Occipital lobe (tissue), 1 donor: ENCODE measurements at regions not wholly inside any gene's neighbourhood (a gene's known extent, or its start where the extent isn't known, plus 50 kb on each side); places are given as distances from the start of the nearest gene placed in this dataset.
"Not testable (repeated sequence)": the region's sequence is repeated elsewhere in the genome, so short reads cannot be mapped to it uniquely, and the experiment has no call there.

ENCODE experiments used
- DNase-seq: peaks from one replicate; lab custom pipeline; 2025; lab: John Stamatoyannopoulos, UW

DNA sequence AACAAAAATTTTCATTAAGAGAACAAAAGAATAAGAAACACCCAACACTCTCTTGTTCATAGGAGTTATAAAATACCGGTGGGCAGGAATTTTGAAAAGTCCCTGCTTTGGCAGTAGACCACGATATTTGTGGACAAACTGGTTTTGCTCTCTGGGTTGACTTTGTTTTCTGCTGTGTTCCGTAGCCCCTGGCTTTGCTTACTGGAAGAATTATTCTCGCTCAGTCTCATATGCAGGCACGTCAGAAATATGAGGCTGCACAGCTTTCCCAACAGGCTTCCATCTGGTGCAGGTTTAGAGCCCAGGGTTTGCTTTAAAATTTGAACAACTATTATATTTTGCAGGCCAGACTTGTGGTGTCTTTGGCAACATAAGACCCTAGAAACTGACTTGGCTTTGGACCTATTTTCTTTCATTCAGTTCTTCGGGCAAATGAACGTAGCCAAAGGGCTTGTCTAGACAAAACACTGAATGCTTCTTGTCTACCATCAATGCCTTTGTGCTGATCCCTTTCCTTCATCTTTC lies 2012.6 kb downstream of the PCDH9 start:
- no peak for DNase-seq

DNA sequence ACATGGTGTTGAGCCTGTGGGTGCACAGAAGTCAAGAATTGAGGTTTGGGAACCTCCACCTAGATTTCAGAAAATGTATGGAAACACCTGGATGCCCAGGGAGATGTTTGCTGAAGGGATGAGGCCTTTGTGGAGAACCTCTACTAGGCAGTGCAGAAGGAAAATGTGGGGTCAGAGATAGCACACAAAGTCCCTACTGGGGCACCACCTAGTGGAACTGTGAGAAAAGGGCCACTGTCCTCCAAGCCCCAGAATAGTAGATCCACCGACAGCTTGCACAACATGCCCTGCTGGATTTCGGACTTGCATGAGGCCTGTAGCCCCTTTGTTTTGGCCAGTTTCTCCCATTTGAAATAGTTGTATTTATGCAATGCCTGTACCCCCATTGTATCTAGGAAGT lies 2027.3 kb downstream of the PCDH9 start:
- DNase-seq, result not testable (repeated sequence)

GRCh38 chr13:65188721-65189120 lies 2041.4 kb downstream of the PCDH9 start:
- DNase-seq, result no peak

DNA sequence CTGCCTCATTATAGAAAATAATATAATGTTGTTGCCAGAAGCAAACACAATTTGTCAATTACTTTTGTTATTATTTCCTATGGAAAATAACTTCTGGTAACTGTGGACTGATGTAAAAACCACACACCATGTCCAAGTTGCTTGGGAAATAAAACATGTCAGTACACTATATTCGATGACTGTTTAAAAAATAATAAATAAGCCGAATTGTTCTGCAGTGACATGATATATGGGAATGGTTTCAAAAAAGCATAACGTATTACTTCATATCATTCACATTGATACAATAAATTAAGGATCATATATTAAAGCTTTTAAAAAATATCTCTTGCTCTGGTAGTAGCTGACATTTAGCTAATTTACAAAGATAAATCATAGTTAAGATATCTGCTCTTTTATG lies 2062.1 kb downstream of the PCDH9 start:
- no peak for DNase-seq

GRCh38 chr13:65166675-65167074 lies 2063.5 kb downstream of the PCDH9 start:
- no peak for DNase-seq

DNA sequence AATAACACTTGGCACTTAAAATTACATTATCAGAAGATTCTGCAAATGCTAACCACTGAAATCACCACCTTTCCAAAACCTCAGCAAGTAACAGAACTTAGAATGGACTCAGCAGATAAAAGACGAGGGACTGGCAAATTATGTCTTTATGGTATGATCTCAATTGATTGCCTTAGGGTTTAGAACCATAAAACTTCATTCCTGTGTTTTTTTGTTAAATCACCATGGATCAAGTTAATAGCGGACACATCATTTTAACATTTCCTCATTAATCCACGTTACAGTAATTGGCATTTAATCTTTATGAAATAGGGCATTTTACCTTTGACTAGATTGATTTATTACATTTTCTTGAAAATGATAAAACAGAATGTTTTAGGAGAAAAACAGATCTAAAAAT lies 2070.3 kb downstream of the PCDH9 start:
- DNase-seq, result no peak

DNA sequence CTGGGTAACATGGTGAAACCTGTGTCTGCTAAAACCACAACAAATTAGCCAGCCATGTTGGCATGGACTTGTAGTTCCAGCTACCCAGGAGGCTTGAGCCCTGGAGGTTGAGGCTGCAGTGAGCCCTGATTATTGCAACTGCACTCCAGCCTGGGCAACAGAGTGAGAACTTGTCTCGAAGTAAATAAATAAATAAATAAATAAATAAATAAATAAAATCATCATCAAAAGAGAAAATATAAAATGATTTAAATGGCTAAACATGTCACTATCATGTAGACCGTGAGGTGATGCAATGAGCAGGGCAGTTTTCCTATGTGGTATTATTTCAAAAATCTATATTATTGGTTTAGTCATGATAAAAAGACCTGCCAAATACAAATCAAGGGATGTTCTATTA lies 2074.3 kb downstream of the PCDH9 start:
- DNase-seq, result no peak

DNA sequence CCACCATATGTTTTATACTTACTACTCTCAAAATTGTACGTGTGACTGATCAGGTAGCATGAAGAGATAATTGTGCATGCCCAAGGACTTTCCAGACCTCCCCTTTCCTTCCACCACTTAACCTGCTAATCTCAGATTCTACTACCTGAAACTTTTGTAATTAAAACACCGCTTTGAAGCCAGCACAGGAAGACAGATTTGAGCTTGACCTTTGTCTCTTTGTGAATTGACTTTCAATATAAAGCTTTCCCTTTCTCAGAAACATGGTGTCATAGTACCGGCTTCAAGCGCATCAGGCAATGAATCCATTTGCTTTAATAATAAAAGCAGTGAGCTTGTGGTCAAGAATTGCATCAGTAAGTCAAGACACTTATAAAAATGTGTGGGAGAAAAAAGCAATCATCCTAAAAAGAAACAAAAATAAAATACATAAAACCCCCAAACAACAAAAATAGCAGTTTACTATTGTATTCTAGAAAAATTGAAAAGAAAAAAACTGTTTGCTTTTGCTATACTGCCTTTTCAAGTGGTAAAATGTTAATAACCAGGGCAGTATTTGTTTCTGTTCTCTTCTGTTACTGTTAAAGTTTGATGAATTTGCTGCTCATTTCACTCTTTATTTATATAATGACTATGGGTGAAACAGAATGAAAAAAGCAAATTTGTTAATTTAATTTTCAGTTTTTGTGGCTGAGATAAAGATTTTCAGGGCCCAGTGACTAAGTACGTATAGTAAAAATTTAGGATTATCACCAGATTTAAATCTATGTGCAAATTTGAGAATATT lies 2075.3 kb downstream of the PCDH9 start:
- no peak for DNase-seq

DNA sequence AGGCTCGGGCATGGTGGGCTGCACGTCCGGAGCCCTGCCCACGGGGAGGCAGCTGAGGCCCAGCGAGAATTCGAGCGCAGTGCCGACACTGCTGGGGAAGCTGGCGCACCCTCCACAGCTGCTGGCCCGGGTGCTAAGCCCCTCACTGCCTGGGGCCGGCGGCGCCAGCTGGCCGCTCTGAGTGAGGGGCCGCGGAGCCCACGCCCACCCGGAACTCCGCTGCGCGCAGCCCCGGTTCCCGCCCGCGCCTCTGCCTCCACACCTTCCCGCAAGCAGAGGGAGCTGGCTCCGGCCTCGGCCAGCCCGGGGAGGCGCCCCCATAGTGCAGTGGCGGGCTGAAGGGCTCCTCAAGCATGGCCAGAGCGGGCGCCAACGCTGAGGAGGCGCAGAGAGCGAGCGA lies 2080.4 kb downstream of the PCDH9 start:
- DNase-seq, result no peak

- no peak for DNase-seq
These were observed 2086.2 kb downstream of the PCDH9 start for GRCh38 chr13:65143920-65144319.

- no peak for DNase-seq
These were observed 2097.0 kb downstream of the PCDH9 start for GRCh38 chr13:65133094-65133493.

DNA sequence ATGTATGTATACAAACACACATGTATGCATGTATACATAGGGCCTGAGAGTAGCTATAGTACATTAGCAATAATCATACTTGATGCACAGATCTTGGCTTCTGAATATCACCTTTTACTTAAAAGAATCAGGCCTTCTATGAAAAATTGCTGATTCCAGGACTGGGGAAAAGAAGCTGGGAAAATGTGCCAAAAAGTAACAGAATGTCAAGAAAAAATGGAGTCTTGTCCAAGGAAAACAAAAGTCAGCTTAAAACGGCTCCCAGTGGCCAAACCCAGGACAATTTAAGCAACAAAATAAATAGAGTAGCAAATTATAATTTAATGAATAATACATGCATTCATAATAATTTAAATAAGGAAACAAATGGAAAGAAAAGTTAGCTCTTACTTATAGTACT lies 2104.9 kb downstream of the PCDH9 start:
- DNase-seq, result no peak

DNA sequence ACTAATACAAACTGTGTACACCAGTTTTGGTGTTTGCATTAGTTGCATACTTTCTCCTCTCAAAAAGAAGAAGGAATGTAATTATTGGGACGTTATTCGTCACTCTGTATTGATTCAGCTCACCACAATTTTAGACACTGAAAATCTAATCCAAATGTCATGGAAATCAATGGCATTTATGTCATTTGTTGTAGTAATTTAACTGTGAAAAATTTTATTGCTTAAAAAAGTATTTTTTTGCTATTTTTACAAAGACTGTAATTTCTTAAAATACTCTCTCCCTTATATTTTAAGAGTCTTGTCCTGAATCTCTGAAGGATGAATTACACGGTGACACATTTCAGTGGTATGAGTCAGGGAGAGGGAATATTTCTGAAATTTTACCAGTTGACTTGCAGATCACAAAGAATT lies 2117.6 kb downstream of the PCDH9 start:
- no peak for DNase-seq

DNA sequence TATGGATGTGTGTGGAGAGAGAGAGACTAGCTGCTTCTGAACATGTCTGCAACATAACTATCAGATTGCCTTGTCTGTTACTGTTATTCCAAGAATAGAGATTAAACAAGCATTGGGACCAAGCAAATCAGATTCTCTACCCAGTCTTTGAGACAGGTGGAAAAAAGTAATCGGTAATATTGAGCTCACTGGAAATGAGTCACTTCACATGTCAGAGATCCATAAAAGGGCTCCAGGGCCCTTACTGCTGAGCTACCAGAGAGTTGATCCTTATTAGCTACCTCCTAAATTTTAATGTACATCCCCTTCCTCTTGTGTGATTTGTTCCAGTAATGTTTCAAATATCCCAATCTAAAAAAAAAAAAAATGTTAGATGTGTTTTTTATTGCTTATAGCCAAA lies 2118.0 kb downstream of the PCDH9 start:
- no peak for DNase-seq

DNA sequence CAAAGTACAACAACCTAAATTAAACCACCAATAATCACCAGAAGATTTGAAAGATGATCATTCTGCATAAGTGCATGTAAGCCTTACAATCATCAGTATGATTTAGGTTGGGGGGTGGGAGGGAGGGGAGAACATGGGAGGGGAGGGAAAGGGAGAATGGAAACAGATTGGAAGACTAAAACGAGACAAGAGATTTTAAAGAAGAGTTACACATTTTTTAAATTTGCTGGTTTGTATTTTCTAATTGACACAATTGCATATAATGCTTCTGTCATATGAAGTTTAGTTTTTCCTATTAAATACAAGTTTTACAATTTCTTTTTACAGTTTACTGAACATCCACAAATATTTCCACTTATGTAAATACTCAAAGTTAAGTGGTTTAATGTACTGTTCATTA lies 2118.9 kb downstream of the PCDH9 start:
- no peak for DNase-seq

DNA sequence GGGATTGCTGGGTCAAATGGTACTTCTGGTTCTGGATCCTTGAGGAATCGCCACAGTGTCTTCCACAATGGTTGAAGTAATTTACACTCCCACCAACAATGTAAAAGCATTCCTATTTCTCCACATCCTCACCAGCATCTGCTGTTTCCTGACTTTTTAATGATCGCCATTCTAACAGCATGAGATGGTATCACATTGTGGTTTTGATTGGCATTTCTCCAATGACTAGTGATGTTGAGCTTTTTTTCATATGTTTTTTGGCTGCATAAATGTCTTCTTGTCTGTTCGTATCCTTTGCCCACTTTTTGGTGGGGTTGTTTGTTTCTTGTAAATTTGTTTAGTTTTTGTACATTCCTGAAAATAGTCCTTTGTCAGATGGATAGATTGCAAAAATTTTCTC lies 2125.7 kb downstream of the PCDH9 start:
- not testable (repeated sequence) for DNase-seq

GRCh38 chr13:65103351-65103750 lies 2126.8 kb downstream of the PCDH9 start:
- DNase-seq, result no peak

DNA sequence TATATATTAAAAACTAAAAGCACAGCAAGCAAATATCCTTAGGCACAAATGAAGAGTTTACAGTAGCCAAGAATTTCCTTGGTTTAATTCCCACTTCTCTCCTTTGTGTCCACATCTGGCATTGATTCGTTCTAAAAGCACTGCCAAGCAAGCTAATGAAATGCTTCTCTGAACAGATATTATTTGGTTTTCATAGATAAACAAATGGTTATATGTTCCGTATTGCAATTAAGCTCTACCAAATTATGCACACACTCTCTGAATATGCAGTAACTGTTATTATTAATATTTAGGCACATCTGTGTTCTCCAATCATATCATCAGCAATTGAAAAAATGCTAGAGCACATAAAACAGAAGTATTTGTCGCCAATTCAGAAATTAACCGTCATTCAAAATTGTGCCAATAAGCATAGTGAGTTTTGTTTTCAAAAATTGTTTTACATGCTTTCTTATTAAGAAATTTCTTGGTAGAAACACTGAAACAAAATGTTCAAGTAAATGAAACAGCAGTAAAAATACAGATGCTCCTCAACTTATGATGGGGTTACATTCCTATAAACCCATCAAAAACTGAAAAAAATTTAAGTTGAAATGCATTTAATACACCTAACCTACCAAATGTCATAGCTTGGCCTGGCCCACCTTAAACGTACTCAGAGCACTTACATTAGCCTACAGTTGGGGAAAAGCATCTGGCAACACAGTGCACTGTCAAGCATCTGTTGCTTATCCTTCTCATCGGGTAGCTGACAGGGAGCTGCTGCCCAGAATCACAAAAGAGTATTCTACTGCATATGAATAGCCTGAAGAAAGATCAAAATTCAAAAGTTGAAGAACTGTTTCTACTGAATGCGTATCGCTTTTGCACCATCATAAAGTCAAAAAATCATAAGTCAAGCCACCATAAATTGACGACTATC lies 2134.7 kb downstream of the PCDH9 start:
- no peak for DNase-seq

- DNase-seq, result no peak
These were observed 2136.8 kb downstream of the PCDH9 start for GRCh38 chr13:65093357-65093756.

GRCh38 chr13:65091031-65091430 lies 2139.1 kb downstream of the PCDH9 start:
- no peak for DNase-seq

GRCh38 chr13:65090186-65090585 lies 2139.9 kb downstream of the PCDH9 start:
- DNase-seq, result no peak

DNA sequence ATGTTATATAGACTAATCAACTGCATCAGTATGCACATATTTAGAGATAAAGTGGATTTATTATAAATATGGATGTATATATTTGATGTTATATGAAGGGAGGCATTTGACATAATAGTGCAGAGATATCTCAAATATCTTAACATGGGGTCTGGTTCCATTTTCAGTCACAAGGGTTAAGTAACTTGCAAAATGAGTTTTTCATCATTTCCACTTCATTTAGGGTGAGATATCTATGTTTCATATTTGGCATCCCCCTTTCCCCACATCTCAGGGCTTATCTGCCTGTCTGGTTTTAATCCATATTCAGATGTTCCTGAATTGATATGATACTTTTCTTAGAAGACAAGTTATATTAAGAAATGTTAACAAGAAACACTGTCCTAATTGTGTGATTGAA lies 2141.2 kb downstream of the PCDH9 start:
- no peak for DNase-seq
